HepG2 (cell line): ENCODE measurements at regions not wholly inside any gene's neighbourhood (a gene's known extent, or its start where the extent isn't known, plus 50 kb on each side); places are given as distances from the start of the nearest gene placed in this dataset.
A peak's percentile ranks its signal among the peaks of the same experiment; 100 is the strongest.

Experiments used
- ATAC-seq: fragments of 200-7000 bp; cut with Tn5 transposase; 3 replicates; pipeline ENCODE4 v1.9.1; 2020; ENCODE audit warnings: mild to moderate bottlenecking, moderate library complexity
- BruUV-seq: library from RNA; stranded (reverse); fragments of 400-500 nt; replicated peaks from 2 replicates; lab custom pipeline; 2021; lab: Mats Ljungman, UMichigan
- CTCF ChIA-PET: fragments of 300-600 bp; formaldehyde crosslinking; extraction: SDS; loops from one replicate; lab custom pipeline; 2021; ENCODE audit warnings: low total read pairs, inconsistent platforms, low intra/inter-chr PET ratio; lab: Yijun Ruan, JAX
- POLR2A ChIA-PET: fragments of 350-600 bp; sonication (Branson Sonifier 250); formaldehyde crosslinking; loops from one replicate; lab custom pipeline; 2020; ENCODE audit warnings: antibody characterized with exemption, inconsistent platforms; lab: Yijun Ruan, JAX
- DNase-seq: peaks from one replicate; pipeline ENCODE4 v3.0.0-alpha.2; 2015; ENCODE audit warnings: low spot score
- FAIRE-seq: peaks from 3 replicates; lab custom pipeline; 2011; peaks lifted over from hg19 to GRCh38; lab: Jason Lieb, UNC
- H2AFZ ChIP-seq: one replicate; pipeline ENCODE4 v1.6.1; 2011; ENCODE audit warnings: low read length, inconsistent platforms
- H3K27ac ChIP-seq: fragments of 300-600 bp; 3 replicates; pipeline ENCODE4 v1.8.0; 2011; ENCODE audit warnings: mixed run types, mild to moderate bottlenecking, mixed read lengths, low read length, inconsistent platforms; ENCODE audit not compliant: insufficient read depth; ENCODE audit errors: extremely low read length
- H3K27me3 ChIP-seq, 2 experiments: fragments of 200-600 bp in 1 of 2; 2 replicates in 1 of 2; 3 replicates in 1 of 2; pipeline versions ENCODE4 v1.6.0 to v1.8.0; 2011; ENCODE audit warnings: low read length in 2 of 2, mild to moderate bottlenecking in 2 of 2, moderate library complexity in 2 of 2, inconsistent platforms in 1 of 2; ENCODE audit not compliant: insufficient read depth in 2 of 2, control insufficient read depth in 1 of 2
- H3K36me3 ChIP-seq, 2 experiments: fragments of 200-600 bp in 1 of 2; replicated peaks in 1 of 2; 2 replicates in 1 of 2; 3 replicates in 1 of 2; pipeline versions ENCODE4 v1.5.1 to v1.8.0; 2011; ENCODE audit warnings: low read length in 2 of 2, inconsistent platforms in 1 of 2; ENCODE audit not compliant: insufficient read depth in 2 of 2, control insufficient read depth in 1 of 2
- H3K4me1 ChIP-seq: 2 replicates; pipeline ENCODE4 v1.5.1; 2012; ENCODE audit warnings: low read length, inconsistent platforms; ENCODE audit not compliant: insufficient read depth
- H3K4me2 ChIP-seq: 2 replicates; pipeline ENCODE4 v1.6.0; 2011; ENCODE audit warnings: low read depth, low read length, inconsistent platforms
- H3K4me3 ChIP-seq, 3 experiments: fragments of 200-600 bp in 1 of 3; sonication (generic), shearing (Covaris generic) in 1 of 3; replicated peaks in 1 of 3; 2 replicates each; pipeline ENCODE4 v1.5.1; 2011 to 2016; ENCODE audit warnings: low read length in 3 of 3, inconsistent platforms in 2 of 3, low read depth in 2 of 3, mild to moderate bottlenecking in 2 of 3, control low read depth in 1 of 3, mixed read lengths in 1 of 3; ENCODE audit not compliant: insufficient read depth in 1 of 3
- H3K79me2 ChIP-seq: one replicate; pipeline ENCODE4 v1.6.1; 2011; ENCODE audit warnings: low read length, inconsistent platforms; ENCODE audit not compliant: insufficient read depth
- H3K9ac ChIP-seq: 2 replicates; pipeline ENCODE4 v1.6.0; 2011; ENCODE audit warnings: mild to moderate bottlenecking, low read depth, low read length, inconsistent platforms; ENCODE audit not compliant: insufficient read depth
- H3K9me3 ChIP-seq: 2 replicates; pipeline ENCODE4 v1.5.1; 2012; ENCODE audit warnings: mild to moderate bottlenecking, low read length
- H4K20me1 ChIP-seq: 2 replicates; pipeline ENCODE4 v1.6.0; 2011; ENCODE audit warnings: inconsistent platforms, mild to moderate bottlenecking, low read length, moderate library complexity; ENCODE audit not compliant: insufficient read depth
- CBX2 ChIP-seq, 2 experiments: fragments of 200-600 bp in 1 of 2; sonication (generic); formaldehyde crosslinking in 1 of 2; IDR thresholded peaks; 2 replicates each; pipeline versions ENCODE4 v1.7.0 to v1.8.1; 2018 to 2022; ENCODE audit warnings: low read depth in 2 of 2, low read length in 1 of 2, mild to moderate bottlenecking in 1 of 2, missing genetic modification reagents in 1 of 2
- NKX3-1 ChIP-seq: sonication (generic); formaldehyde crosslinking; IDR thresholded peaks from 2 replicates; pipeline ENCODE4 v1.5.0; 2020; ENCODE audit warnings: missing genetic modification reagents
- THAP11 ChIP-seq: IDR thresholded peaks from 2 replicates; pipeline ENCODE4 v1.6.1; 2016; ENCODE audit warnings: missing biosample characterization, missing genetic modification reagents
- TOPORS ChIP-seq: sonication (generic); formaldehyde crosslinking; IDR thresholded peaks from 2 replicates; pipeline ENCODE4 v1.8.0; 2023; ENCODE audit warnings: mild to moderate bottlenecking, missing genetic modification reagents
- WGBS: methylation state at CpG from one replicate; pipeline ENCODE4 v1.1.6; 2017; ENCODE audit warnings: low lambda C conversion rate; 5-methylcytosine and 5-hydroxymethylcytosine counted together
- in situ Hi-C: cut with HindIII; loops from 2 replicates; pipeline ENCODE4 v1.10.0; 2017; ENCODE audit warnings: low pct_unique_long_range_greater_than_20kb; ENCODE audit not compliant: extremely low pct_ligation_motif_present
- intact Hi-C: fragments of 100-400 bp; cut with micrococcal nuclease; formaldehyde crosslinking; loops from one replicate; pipeline ENCODE4 v1.10.0; 2022; ENCODE audit not compliant: unreplicated experiment
- TF ChIP-seq, protein P1 (sequence below): sonication (generic); formaldehyde crosslinking; IDR thresholded peaks from 2 replicates; pipeline ENCODE4 v1.4.0; 2020; ENCODE audit warnings: missing genetic modification reagents
- TF ChIP-seq, protein P2 (sequence below): sonication (generic); formaldehyde crosslinking; IDR thresholded peaks from 2 replicates; pipeline ENCODE4 v1.4.0; 2020; ENCODE audit warnings: mild to moderate bottlenecking, missing genetic modification reagents
- TF ChIP-seq, protein P3 (sequence below): sonication (generic); formaldehyde crosslinking; IDR thresholded peaks from 2 replicates; pipeline ENCODE4 v1.4.0; 2020; ENCODE audit warnings: mild to moderate bottlenecking, missing genetic modification reagents, borderline replicate concordance

DNA sequence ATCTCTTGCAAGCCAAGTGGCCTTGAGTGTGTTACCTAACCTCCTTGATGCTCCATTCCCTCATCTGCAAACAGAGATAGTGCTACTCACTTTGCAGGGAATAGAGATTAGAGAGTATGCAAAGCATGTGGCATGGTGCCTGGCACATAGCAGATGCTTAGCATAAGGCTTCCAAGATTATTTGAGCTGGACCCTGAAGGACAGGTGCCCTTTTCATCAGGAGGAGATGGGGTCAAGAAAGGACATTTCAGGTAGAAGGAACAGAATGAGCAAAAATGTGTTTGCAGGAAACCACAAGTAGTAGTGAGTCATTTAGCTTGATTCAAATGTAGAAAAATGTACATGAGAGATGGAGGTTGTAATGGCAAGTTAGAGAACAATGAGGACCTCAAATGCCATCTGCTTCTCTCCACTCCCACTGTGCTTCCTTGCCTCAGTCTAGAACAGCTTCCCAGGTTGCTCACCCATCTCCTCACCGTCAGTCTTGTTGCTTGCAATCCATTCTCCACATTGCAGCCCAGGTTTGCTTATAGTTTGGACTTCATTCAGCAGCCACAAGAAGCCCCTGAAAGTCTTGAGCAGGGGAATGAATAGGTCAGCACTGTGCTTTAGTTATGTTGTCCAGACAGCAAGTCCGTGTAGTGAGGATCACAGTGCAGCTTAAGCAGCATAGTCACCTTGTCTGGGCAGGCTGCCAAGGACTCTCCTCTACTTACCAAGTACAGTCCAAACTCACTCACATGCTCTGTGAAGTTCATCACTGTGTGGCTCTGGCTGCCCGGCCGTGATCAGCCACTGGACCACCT lies 536.3 kb upstream of the CCDC196 start:
- DNase-seq (peak; percentile 29), ATAC-seq (peak; percentile 81), FAIRE-seq (peak; percentile 28)
- WGBS = 2% methylated on average over 4 of the region's 4 CpGs
- no peaks in the 10 kb centered on the region for H3K4me1 ChIP-seq
- H3K27me3 ChIP-seq = no peaks in the 10 kb centered on the region; a peak in 1 of 5 replicates
- TF ChIP-seq NKX3-1 (CRISPR knock-in tag) (no peak), TOPORS (no peak)
- TF ChIP-seq, protein P1, sequence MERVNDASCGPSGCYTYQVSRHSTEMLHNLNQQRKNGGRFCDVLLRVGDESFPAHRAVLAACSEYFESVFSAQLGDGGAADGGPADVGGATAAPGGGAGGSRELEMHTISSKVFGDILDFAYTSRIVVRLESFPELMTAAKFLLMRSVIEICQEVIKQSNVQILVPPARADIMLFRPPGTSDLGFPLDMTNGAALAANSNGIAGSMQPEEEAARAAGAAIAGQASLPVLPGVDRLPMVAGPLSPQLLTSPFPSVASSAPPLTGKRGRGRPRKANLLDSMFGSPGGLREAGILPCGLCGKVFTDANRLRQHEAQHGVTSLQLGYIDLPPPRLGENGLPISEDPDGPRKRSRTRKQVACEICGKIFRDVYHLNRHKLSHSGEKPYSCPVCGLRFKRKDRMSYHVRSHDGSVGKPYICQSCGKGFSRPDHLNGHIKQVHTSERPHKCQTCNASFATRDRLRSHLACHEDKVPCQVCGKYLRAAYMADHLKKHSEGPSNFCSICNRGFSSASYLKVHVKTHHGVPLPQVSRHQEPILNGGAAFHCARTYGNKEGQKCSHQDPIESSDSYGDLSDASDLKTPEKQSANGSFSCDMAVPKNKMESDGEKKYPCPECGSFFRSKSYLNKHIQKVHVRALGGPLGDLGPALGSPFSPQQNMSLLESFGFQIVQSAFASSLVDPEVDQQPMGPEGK (CRISPR knock-in tag) = no peak
- H3K79me2 ChIP-seq = no peaks in the 10 kb centered on the region
- no peak overlapping the region for H3K9ac ChIP-seq
- no peaks in the 10 kb centered on the region for H3K9me3 ChIP-seq
- in situ Hi-C loops = loop anchor here (10.0 kb wide), 1 partner anchor 535 kb away; the partner anchor contains the start of gene FUT8
- intact Hi-C loops = no loop called here
- no peaks in the 10 kb centered on the region for H3K36me3 ChIP-seq
- POLR2A ChIA-PET = no interaction called here
- no peak overlapping the region for H3K27ac ChIP-seq
- CTCF ChIA-PET = no interaction called here
- H4K20me1 ChIP-seq = no peaks in the 10 kb centered on the region
- BruUV-seq = no TSS peak
- no peak overlapping the region for H2AFZ ChIP-seq
- H3K4me3 ChIP-seq = no peak overlapping the region
- no peak overlapping the region for H3K4me2 ChIP-seq

GRCh38 chr14:65954942-65955341 lies 531.2 kb upstream of the CCDC196 start:
- POLR2A ChIA-PET = no interaction called here
- CTCF ChIA-PET = no interaction called here
- intact Hi-C loops = loop anchor here (5.0 kb wide), 1 partner anchor 117 kb away; no protein-coding TSS in a partner anchor
- Histone ChIP-seq H3K4me3 (no peak overlapping the region), H3K9me3 (no peaks in the 10 kb centered on the region), H3K27me3 (peaks cover 0 to 1% of the 10 kb centered on the region in 2 experiments; a peak in 2 of 5 replicates), H4K20me1 (no peaks in the 10 kb centered on the region), H3K4me2 (no peak overlapping the region), H3K36me3 (no peaks in the 10 kb centered on the region), H2AFZ (no peak overlapping the region), H3K4me1 (no peaks in the 10 kb centered on the region), H3K27ac (no peak overlapping the region), H3K9ac (no peak overlapping the region), H3K79me2 (no peaks in the 10 kb centered on the region)
- FAIRE-seq (no peak), ATAC-seq (no peak), DNase-seq (no peak)
- WGBS = 41% methylated on average over 2 of the region's 2 CpGs
- in situ Hi-C loops = loop anchor here (5.0 to 10.0 kb wide), 2 partner anchors 540 to 788 kb away; partner anchors contain the start of gene FUT8
- BruUV-seq = no TSS peak
- TF ChIP-seq, protein P2, sequence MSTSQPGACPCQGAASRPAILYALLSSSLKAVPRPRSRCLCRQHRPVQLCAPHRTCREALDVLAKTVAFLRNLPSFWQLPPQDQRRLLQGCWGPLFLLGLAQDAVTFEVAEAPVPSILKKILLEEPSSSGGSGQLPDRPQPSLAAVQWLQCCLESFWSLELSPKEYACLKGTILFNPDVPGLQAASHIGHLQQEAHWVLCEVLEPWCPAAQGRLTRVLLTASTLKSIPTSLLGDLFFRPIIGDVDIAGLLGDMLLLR = no peak
- no peak for TF ChIP-seq CBX2 (IDR thresholded peaks at IDR 0.05; ENCODE audit: low read depth, low read length)
- no peak for TF ChIP-seq CBX2 (CRISPR knock-in tag; IDR thresholded peaks at IDR 0.05; ENCODE audit: low read depth)
- TF ChIP-seq THAP11 (CRISPR knock-in tag) = no peak
- TF ChIP-seq, protein P3, sequence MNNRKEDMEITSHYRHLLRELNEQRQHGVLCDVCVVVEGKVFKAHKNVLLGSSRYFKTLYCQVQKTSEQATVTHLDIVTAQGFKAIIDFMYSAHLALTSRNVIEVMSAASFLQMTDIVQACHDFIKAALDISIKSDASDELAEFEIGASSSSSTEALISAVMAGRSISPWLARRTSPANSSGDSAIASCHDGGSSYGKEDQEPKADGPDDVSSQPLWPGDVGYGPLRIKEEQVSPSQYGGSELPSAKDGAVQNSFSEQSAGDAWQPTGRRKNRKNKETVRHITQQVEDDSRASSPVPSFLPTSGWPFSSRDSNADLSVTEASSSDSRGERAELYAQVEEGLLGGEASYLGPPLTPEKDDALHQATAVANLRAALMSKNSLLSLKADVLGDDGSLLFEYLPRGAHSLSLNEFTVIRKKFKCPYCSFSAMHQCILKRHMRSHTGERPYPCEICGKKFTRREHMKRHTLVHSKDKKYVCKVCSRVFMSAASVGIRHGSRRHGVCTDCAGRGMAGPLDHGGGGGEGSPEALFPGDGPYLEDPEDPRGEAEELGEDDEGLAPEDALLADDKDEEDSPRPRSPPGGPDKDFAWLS (CRISPR knock-in tag) = no peak
